ENCODE measurements at regions not wholly inside any gene's neighbourhood (a gene's known extent, or its start where the extent isn't known, plus 50 kb on each side); places are given as distances from the start of the nearest gene placed in this dataset.

- FAIRE-seq (no peak), DNase-seq (ENCODE audit: insufficient read length, low spot score) (no peak)
- TF ChIP-seq, protein P1, sequence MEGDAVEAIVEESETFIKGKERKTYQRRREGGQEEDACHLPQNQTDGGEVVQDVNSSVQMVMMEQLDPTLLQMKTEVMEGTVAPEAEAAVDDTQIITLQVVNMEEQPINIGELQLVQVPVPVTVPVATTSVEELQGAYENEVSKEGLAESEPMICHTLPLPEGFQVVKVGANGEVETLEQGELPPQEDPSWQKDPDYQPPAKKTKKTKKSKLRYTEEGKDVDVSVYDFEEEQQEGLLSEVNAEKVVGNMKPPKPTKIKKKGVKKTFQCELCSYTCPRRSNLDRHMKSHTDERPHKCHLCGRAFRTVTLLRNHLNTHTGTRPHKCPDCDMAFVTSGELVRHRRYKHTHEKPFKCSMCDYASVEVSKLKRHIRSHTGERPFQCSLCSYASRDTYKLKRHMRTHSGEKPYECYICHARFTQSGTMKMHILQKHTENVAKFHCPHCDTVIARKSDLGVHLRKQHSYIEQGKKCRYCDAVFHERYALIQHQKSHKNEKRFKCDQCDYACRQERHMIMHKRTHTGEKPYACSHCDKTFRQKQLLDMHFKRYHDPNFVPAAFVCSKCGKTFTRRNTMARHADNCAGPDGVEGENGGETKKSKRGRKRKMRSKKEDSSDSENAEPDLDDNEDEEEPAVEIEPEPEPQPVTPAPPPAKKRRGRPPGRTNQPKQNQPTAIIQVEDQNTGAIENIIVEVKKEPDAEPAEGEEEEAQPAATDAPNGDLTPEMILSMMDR (IDR thresholded peaks at IDR 0.05; ENCODE audit: insufficient read depth, missing control alignments) = no peak
Measured at GRCh38 chr13:64413529-64413928, 2816.6 kb downstream of the PCDH9 start.

DNA sequence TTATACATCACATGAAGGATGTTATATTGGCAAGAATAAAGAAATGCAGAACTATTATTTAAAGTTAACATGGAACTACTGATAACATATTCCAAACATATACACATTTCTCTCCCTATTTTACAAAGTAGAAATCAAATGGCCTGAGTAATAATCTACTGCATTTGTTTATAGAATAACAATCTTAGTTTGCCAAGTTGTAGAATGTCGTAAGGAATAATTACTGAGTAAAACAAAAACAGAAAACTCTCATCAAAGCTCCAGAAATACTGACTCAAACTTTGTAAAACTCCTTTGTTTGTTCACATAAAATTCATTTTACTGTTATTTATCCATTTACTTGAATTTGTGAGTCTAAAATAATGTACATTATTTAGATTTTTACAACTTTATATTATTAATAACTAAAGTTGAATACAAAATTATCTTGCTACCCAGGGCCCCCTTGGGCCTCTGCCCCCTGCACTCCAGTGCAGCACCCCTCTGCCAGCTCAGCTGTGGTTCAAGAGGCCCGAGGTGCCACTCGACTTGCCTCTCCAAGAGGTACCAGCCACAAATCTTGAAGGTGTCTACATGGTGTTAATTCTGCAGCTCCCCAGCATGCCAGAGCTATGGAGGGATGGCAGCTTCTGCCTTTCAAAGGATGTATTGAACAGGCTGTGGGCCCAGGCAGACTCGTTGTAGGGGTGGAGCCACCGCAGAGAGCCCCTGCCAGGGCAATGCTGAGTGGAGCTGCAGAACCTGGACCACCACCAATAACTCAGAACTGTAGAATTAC, 2819.7 kb downstream of the PCDH9 start:
- TF ChIP-seq, protein P1 (IDR thresholded peaks at IDR 0.05; ENCODE audit: insufficient read depth, missing control alignments) = no peak
- DNase-seq (ENCODE audit: insufficient read length, low spot score) (no peak), FAIRE-seq (no peak)

- TF ChIP-seq, protein P1 (IDR thresholded peaks at IDR 0.05; ENCODE audit: insufficient read depth, missing control alignments) = no peak
- DNase-seq (ENCODE audit: insufficient read length, low spot score) (no peak), FAIRE-seq (no peak)
Measured at GRCh38 chr13:64397701-64398100, 2832.4 kb downstream of the PCDH9 start.

DNA sequence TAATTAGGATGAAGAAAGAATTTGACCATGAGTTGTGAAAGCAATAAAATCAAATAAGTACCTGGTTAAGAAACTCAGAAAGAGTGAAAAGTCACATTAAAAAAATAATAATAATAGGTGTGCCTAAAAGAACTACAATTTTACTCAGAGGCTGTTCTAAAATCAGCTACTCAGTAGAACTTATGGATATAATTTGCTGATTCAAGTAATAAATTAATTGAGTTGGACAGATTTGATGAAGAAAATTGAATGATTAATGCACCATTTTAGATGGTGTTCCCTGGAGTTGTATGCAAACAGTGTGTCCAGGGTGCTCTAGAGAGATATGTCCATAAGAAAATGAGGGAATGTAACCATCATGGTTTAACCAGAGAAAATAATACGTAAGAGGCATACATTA, 2852.5 kb downstream of the PCDH9 start:
- TF ChIP-seq, protein P1 (IDR thresholded peaks at IDR 0.05; ENCODE audit: insufficient read depth, missing control alignments) = no peak
- DNase-seq (ENCODE audit: insufficient read length, low spot score) = no peak
- FAIRE-seq = no peak

- DNase-seq (ENCODE audit: insufficient read length, low spot score) (no peak), FAIRE-seq (no peak)
- TF ChIP-seq, protein P1 (IDR thresholded peaks at IDR 0.05; ENCODE audit: insufficient read depth, missing control alignments) = no peak
Measured at GRCh38 chr13:64371461-64371860, 2858.7 kb downstream of the PCDH9 start.

GRCh38 chr13:64371045-64371444, 2859.1 kb downstream of the PCDH9 start:
- TF ChIP-seq, protein P1 (IDR thresholded peaks at IDR 0.05; ENCODE audit: insufficient read depth, missing control alignments) = no peak
- DNase-seq (ENCODE audit: insufficient read length, low spot score) = no peak
- FAIRE-seq = no peak

DNA sequence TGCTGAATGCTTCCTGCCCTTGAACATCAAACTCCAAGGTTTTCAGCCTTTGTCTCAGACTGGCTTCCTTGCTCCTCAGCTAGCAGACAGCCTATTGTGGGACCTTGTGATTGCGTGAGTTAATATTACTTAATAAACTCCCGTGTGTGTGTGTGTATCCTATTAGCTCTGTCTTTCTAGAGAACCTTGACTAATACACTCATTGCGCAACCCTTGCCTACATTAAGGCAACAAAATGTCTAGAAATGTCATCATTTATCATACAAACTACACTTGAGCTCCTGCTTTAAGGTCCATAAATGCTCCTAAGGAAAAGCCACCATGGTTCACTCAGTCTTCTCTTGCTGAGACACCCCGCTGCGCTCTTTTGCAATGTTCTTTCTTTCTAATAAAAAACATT, 2861.0 kb downstream of the PCDH9 start:
- FAIRE-seq (no peak), DNase-seq (ENCODE audit: insufficient read length, low spot score) (no peak)
- TF ChIP-seq, protein P1 (IDR thresholded peaks at IDR 0.05; ENCODE audit: insufficient read depth, missing control alignments) = no peak
